SK-N-SH (cell line): ENCODE measurements at regions not wholly inside any gene's neighbourhood (a gene's known extent, or its start where the extent isn't known, plus 50 kb on each side); places are given as distances from the start of the nearest gene placed in this dataset.

Source experiments
- CTCF ChIP-seq: fragments of 200-600 bp; sonication (generic); IDR thresholded peaks from 2 replicates; pipeline ENCODE4 v1.6.1; 2017; ENCODE audit warnings: antibody characterized with exemption, mild to moderate bottlenecking, moderate library complexity
- FOSL2 ChIP-seq: IDR thresholded peaks from 2 replicates; pipeline ENCODE4 v1.4.0; 2012; ENCODE audit warnings: low read depth, mild to moderate bottlenecking, moderate library complexity, borderline replicate concordance
- POLR2AphosphoS5 ChIP-seq: IDR thresholded peaks from 2 replicates; pipeline ENCODE4 v1.6.1; 2012; ENCODE audit warnings: low read depth, low read length
- RXRA ChIP-seq: IDR thresholded peaks from 2 replicates; pipeline ENCODE4 v1.4.0; 2012; ENCODE audit warnings: low read depth, mild to moderate bottlenecking, borderline replicate concordance
- USF1 ChIP-seq: IDR thresholded peaks from 2 replicates; pipeline ENCODE4 v1.4.0; 2012; ENCODE audit warnings: low read depth, borderline replicate concordance
- USF2 ChIP-seq: fragments of 150-350 bp; IDR thresholded peaks from 2 replicates; pipeline ENCODE4 v1.6.1; 2017; ENCODE audit warnings: antibody characterized with exemption, low read length, low read depth, borderline replicate concordance
- ZBTB33 ChIP-seq: IDR thresholded peaks from 2 replicates; pipeline ENCODE4 v1.4.0; 2012; ENCODE audit warnings: low read depth, borderline replicate concordance
- small RNA-seq, 7 experiments: library from RNA; depleted of rRNA; stranded (forward); fragments of <200 nt; gene quantifications; one replicate each; pipeline ENCODE3, GENCODE V24; 2012

- TF ChIP-seq USF2 (no peak), POLR2AphosphoS5 (no peak), FOSL2 (no peak), CTCF (no peak), ZBTB33 (no peak), RXRA (no peak), USF1 (no peak)
Measured at GRCh38 chr18:62665188-62665587, 50.2 kb upstream of the PHLPP1 start (continued).

Small RNA genes lying in the stretch of these regions (small RNA-seq; reads per million reads assigned to genes)
- 0 to 10.2 (median 0) reads per million in 7 experiments for gene RN7SL705P
